ENCODE measurements at regions not wholly inside any gene's neighbourhood (a gene's known extent, or its start where the extent isn't known, plus 50 kb on each side); places are given as distances from the start of the nearest gene placed in this dataset.
"Not testable (repeated sequence)": the region's sequence is repeated elsewhere in the genome, so short reads cannot be mapped to it uniquely, and the experiment has no call there.

DNA sequence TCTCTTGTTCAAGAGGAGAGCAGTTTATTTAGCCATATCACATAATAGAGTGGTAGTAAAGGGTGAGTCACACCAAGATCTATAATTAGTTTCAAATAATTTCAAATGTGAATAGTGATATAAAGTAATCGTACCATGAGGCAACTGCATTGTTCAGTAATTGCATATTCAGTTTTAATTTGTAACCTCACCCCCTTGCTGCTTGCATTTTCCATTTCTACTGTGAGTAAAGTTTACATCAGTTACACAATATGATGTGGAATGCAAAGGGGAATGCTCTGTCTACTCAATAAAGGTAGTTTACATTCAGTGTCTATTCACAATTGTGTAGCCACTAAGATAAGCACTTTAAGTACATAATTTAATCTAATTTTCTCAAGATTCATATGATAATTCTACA, 1695.7 kb upstream of the SPRY2 start:
- DNase-seq, result no peak

DNA sequence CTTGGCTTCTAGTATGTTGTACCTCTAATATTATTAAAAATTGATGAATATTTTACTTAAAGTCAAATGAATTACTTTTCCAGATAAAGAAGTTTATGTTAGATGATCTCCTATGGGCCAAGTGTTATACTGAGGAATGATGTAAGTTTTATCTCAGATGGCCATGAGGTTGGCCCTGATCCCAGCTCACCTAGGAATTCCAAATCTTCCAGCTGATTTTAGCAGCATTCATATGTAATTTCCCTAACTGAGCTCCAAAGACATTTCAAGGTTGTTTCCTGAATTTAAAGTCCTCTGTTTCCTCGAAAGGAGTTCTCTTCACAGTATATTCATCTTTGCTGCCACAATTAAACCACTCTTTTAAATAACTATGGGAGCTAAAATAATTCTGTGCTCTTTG, 1670.4 kb upstream of the SPRY2 start:
- DNase-seq, result no peak

DNA sequence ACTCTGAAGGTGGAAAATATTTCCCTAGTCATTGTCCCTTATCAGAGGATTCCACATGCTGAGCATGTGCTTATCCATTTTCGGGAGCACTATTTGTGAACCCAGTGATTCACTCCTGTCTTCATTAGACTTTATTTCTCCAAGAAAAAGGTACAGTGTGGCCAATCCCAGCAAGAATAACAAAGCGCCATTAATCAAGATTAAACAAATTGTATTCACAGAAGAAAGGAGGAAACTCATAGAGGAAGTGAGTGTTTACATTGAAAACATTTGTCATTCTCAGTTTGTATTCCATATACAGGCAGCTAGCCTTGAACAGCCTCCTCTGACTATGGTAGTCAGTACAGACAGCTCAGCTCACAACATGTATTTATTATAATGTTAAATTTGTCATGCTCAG, 1669.9 kb upstream of the SPRY2 start:
- no peak for DNase-seq

DNA sequence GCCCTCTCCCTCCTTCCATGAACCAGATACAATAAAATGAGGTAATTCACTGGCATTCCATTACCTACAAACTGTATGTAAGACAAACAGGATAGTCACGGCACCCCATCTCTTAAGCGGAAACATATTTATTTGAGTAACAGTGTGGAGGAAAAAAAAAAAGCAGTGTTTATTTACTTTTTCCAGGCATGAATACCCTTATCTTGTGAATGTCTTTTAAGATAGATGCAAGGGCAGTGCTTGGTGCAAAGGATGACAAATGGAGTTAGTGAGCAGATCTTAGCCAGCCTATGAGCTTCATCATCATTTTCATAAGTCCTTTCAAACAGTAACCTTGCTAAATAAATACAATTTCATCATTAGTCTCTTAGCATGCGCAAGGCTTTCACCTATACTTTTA, 1661.8 kb upstream of the SPRY2 start:
- DNase-seq, result no peak

DNA sequence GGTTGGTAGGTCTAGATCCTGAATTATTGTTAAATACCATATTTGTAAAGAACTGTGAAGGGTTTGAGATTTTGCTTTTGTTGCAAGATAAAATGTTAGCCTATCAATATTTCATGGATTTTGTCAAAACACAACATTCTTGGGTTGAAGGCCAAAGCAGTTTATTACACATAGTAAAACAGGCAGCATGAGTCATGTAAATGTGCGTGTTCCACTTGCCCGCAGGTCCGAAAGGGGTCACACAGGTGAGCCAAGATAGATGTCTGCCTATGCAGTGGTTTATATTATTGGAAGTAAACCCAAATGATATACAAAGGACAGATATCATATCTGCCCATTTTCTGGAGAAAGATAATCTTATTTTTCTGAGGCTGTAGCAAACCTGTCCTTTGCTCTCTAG, 1654.4 kb upstream of the SPRY2 start:
- DNase-seq, result no peak

DNA sequence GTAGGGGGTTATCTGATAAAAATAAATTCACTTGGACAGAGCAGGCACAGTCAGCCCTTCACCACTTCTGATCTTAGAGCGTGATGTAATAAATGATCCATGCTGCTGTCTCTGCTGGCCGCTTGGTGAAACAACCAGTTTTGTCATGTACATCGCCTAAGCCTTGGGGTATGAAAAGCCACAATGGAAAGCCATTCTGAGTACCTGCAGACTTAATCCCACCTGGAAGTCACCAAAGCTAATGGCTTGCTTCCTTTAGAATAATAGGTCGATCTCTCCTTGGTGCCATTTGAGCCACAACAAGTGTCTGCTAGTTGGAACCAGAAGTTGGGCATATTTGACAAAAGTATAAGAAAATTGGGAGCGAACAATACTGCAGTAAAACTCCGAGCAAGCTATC, 1649.7 kb upstream of the SPRY2 start:
- no peak for DNase-seq

DNA sequence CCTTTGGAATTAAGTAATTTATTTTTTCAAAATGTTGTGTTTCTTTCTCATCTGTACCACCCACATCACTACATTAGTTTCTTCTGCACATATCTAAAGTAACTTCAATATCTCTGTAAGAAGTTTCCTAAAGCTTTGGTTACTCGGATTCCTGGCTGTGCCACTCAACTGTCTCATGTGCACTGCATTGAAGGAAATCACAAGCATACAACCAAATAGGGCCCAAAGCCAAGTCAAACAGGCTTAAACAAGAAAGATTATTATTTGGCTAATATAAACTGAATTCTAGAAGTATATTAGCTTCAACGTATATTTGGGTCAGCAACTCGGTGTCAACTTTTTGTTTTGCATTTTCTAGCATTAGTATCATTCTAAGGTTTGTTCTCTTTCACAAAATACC, 1647.6 kb upstream of the SPRY2 start:
- no peak for DNase-seq

DNA sequence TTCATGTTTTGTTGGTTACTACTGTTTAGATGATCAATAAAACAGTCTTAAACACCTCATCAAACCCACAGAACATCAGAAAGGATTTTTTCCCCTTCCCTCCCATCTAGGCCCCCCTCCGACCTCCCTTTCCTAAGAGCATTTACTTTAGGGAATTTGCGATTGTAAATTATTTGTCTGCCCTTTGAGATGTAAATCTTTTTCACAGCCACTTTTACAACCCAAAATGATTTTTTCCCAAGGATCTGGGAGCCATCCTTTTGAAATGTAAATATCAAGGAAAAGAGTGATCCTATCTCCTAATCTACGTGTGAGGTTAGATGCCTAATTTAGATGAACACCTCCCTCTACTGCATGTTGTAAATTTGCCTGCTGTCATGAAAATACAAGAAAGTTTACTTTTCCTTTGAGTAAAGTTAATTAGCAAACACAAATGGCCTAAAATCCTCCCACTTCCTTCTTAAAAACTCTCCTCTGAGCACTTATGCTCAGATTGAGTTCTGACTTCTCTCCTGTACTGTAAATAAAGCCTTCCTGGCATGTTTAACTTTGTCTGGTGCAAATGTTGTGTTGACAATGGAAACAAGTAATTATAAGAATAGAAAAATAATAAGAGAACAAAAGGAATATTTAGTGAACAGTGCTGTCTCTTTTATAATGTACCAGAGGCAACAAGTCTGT, 1646.9 kb upstream of the SPRY2 start:
- DNase-seq, result no peak

DNA sequence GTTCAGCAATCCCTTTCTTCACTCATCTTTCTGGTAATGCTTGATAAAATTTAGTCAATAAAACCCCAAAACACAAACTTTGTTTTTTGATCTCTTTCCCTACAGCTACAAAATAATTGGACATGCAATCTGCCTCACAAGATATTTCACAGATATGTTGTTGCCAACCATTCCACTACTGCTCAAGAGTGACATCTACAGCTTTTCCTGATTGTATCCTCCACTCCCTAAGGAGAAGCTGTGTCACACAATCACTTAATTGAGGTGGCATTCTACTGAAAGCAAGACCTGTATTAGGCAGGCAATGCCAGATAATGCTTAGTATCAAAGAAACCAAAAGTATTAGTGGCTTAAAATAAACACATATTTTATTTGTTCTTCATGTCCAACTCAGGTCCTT, 1646.2 kb upstream of the SPRY2 start:
- DNase-seq, result peak in 1 of 51 donors; percentile 1

DNA sequence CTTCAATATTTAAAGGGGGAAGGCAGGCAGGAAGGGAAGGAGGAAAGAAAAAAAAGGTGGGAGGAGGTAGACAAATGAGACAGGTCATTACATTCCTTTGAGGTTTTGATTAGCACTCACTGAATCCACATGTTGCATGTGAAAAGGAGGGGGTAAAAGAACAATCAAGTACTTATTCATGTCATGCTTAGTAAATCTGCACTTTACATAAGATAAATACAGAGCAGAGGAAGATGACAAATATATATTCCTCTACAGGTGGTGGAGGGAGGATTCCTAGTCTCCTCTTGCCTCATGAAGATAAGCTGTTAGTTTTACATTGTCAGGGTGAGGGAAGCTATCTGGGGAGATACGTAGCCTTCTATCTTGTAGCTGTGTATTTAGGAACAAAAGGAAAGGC, 1645.4 kb upstream of the SPRY2 start:
- DNase-seq, result no peak

DNA sequence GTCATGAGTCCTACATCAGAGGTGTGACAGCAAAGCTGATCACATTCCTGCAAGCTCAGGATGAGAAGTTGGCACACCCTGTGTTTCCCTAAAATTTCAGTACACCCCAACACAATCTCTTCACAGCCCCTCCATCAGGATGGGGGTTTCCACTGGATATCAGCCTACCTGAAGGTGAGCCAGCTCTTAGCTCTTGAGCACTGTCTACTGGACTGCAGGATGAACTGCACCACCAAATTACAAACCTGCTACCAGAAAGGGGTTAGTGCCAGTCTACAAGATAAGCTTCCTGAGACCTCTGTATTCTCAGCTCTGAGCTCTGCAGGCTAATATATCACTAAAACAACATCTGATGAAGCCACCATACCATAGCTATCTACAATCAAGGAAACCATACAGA, 1616.2 kb upstream of the SPRY2 start:
- DNase-seq, result no peak

DNA sequence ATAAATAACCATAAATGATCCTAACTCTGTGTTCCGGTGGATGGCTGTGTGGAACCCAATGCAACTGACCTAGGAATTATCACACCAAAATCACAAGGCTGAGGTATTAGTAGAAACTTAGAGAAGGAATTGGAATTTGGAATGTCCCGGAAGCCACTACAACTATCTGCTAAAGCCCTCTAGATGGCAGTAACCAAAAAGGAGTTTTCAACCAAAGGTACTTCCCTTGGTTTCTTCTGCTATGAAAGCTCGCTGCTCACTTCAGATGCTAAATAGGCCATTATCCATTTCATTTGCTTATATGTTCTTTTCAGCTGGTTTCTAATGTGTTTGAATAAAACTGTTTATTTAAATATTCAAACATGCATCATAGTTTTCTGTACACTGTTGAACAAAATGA, 1589.1 kb upstream of the SPRY2 start:
- DNase-seq, result peak in 1 of 51 donors; percentile 3

DNA sequence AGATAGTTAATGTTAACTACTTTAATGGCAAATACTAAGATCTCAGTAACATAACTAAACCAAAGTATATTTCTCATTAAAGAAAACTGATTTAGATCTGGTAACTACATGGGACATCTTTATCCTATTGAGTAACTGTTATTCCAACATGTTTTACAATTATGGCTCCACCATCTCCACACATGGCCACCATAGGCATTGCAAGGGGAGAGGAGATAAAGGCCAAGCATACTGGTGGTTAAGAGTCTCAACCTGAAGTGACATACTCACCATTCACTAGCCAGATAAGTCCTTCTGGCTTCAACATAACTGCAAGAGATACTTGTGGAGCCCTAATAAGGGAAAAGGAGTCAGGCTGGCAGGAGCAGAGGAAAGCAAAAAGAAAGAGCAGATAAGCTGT, 1586.4 kb upstream of the SPRY2 start:
- DNase-seq, result no peak

DNA sequence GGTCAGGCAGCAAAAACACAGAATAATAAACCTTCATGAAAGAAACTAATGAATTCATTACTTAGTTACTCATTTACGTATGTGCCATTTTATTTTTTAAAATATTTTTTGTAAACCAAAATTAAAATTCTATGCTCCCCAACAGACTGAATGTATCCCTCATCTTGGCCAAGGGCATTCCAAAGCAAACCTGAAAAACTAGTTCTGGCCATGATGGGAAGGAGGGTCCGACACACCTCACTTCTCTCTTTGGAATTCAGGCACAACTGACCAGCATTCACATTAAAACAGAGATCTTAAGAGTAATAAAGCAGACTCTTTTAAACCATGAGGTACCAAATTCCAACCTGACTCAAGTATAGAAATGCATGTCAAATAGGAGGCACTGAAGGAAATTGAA, 1576.9 kb upstream of the SPRY2 start:
- DNase-seq, result no peak

DNA sequence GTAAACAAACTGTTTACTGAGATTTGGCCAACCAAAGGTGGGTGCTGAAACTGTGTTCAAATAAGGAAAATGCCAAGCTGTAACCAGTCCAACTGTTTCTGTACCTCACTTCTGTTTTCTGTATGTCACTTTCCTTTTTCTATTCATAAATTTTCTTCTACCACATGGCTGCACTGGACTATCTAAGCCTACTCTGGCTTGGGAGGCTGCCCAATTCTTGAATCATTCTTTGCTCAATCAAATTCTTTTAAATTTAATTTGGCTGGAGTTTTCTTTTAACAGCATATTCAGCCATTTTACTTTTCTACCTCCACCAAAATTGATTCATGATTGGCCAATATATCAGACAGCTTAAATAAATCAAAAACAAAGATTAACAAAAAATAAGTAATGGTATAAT, 1575.5 kb upstream of the SPRY2 start:
- no peak for DNase-seq

DNA sequence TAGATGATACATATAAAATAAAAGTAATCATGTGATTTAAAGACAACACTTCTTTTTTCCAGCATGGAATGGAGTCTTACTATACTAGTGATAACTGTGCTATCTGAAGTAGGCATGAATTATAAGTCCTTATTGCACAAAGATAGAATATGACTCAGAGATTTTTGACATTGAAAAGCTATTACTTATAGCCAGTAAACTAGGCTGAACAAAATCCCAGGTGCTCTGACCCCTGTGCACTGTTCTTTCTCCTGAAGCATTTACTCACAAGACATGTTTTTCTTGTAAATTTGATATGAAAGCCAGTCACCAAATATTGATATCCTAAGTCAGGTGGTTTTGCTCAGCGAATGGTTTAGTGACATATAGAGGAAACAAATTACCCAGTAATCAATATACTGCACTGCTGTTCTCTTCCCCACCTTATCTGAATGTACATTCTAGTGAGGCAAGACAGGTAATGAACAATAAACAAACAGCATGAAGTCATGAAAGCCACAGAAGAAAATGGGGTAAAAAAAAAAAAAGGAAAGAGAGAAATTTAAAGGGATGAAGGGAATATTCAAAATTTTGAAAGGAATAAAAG, 1567.0 kb upstream of the SPRY2 start:
- no peak for DNase-seq

DNA sequence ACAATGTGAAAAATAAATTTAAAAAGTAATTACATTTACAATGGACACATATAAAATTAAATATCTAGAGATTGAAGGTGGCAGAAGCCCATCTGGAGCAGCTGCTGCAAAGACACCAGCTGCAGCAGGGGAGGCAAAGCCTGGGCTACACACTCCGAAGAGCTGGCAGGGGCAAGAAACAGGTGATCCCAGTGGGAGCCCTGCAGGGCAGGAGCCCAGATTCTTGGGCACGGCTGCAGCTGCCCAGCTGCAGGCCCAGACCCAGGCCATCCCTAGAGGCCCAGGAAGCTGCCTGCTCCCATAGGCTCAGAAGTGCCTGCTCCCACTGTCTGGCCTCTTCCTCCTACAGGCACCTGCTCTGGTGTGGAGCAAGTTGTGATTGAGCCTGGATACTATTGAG, 1547.9 kb upstream of the SPRY2 start:
- no peak for DNase-seq

DNA sequence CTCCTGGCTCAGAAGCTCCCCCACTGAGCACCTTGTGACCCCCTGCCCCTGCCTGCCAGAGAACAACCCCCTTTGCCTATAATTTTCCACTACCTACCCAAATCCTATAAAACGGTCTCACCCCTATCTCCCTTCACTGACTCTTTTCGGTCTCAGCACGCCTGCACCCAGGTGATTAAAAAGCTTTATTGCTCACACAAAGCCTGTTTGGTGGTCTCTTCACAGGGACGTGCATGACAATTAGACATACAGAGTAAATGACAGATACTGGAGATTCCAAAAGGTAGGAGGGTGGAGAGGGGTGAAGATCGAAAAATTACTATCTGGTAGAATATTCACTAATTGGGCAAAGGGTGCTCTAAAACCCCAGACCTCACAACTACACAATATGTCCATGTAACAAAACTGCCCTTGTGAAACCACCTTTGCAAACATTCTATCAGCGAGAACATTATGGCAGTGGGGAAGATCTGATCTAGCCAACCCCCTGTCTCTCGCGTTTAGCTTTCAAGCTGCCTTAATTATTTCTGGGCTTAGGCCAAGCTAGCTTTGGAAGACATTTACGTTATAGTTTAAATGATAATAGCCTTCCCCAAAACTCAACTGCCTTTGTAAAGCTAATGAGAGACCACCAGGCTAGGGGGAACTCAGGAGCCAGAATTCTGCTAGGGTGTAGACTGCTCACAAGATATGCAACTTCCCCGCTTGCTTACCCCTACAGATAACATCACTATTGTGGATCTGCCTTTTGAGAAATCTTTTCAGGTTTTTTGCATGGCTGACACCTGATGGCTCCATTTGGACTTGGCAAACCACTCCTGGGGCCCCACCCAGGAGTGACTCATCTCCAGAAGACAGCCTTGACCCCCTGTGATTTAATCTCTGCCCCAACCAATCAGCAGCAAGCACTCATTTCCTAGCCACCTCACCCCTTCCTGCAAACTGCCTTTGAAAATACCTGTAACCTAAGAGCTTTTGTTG, 1534.0 kb upstream of the SPRY2 start:
- DNase-seq, result no peak

DNA sequence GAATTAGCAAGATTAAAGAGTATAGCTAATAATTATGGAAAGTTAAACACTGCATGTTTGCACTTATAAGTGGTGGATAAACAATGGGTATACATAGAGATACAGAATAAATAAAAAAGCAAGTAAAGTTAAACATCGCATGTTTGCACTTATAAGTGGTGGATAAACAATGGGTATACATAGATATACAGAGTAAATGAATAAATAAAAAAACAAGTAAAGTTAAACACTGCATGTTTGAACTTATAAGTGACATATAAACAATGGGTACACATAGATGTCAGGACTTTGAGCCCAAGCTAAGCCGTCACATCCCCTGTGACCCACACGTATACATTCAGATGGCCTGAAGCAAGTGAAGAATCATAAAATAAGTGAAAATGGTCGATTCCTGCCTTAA, 1533.3 kb upstream of the SPRY2 start:
- DNase-seq, result no peak

DNA sequence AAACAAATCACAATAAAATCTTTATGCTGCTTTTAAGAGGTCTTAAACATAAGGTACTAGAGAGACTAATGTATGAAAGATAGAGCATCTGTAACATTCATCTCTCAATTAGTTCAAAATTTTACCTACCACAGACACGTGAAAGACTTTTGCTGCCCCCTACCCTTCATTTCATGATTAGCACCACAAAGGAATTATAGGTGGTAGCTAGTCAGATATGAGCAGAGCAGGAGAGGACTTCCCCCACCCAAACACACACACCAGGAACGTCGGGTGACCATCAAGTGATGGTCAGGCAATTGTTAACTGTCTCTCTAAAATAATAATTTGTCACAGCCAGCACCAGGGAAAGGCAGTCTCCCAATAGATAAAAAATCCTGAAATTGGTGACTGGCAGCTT, 1531.7 kb upstream of the SPRY2 start:
- DNase-seq, result peak in 1 of 51 donors; percentile 14

DNA sequence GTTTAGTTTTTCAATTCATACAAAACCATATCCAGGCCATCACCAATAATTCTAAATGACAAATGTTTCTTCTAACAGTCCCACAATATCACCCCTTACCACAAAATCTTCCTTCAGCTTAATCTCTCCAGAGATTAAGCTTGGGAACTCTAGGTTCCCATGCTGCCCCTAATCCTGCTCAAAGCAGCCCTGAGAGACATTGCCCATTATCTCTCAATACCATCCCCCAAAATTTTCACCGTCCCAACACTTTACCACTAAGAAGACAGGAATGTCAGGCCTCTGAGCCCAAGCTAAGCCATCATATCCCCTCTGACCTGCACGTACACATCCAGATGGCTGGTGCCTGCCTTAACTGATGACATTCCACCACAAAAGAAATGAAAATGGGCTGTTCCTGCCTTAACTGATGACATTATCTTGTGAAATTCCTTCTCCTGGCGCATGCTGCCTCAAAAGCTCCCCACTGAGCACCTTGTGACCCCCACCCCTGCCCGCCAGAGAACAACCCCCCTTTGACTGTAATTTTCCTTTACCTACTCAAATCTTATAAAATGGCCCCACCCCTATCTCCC, 1530.9 kb upstream of the SPRY2 start:
- not testable (repeated sequence) for DNase-seq

DNA sequence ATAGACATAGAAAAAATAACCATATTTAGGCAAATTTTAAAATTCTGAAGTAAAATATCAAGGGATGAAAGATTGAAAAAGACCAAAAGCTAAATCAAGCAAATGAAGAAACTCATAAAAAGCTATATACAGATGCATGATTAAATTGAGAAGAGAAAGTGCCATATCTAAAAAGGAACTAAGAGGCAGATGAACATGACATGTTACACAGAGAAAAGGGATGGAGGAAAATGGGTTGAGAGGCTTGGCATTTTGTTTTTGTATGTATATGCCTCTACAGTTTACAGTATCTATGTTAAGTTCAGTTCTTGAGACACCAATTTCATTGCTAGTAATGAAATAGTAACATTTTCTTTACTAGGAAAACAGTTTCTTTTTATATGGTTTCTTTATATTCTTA, 1507.4 kb upstream of the SPRY2 start:
- no peak for DNase-seq
